ENCODE measurements at regions not wholly inside any gene's neighbourhood (a gene's known extent, or its start where the extent isn't known, plus 50 kb on each side); places are given as distances from the start of the nearest gene placed in this dataset.

- DNase-seq, result no peak
Measured at GRCh38 chr2:147097747-147098146, 747.1 kb upstream of the ACVR2A start.

GRCh38 chr2:147096671-147097070, 748.2 kb upstream of the ACVR2A start:
- DNase-seq, result no peak

DNA sequence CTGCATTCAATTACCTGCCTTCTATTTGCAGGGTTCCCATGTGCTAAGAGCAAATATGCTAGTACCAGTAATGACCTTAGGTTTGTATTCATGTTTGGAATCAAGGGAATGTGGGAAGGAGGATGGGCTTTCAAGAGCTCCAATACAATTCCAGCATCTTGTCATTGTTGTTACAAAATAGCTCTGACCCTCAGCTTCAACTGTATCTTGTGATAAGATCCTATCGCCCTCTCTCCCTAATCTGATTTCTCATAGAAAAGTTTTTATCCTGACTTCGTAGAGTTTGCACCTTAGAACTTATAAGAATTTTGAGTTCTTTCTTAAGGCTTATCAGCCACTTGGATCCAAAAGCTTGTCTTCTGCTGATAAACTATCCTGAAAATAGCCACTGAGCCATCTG, 749.5 kb upstream of the ACVR2A start:
- DNase-seq, result no peak

- DNase-seq, result no peak
Measured at GRCh38 chr2:147094077-147094476, 750.8 kb upstream of the ACVR2A start.

- DNase-seq, result no peak
Measured at GRCh38 chr2:147092266-147092665, 752.6 kb upstream of the ACVR2A start.

DNA sequence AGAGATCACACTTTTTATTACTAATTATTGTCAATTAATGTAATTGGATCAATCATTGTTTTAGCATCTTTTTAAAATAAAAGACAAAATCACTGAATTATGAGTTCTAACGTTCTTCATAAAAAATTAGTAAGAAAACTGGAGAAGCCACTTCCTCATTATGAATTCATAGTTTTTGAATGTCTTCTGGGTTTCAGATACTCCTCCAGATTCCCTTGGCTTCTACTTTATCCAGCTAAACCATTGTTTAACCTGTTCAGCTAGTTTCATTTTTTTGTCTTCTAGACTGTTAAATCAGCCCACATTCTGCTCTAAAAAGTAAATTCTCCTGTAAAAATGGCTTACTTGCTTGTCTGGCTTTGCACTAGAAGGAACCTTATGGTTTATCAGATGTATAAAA, 753.4 kb upstream of the ACVR2A start:
- DNase-seq, result no peak

DNA sequence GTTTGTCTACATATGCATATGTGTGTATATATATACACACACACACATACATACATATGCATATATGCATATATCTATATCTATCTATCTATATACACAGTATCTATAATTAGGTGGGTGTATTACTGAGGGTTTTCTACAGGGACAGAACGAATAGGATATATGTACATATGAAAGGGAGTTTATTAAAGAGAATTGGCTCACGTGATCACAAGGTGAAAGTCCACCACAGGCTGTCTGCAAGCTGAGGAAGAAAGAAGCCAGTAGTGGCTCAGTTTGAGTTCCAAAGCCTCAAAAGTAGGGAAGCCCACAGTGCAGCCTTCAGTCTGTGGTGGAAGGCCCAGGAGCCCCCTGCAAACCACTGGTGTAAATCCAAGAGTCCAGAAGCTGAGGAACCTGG, 756.0 kb upstream of the ACVR2A start:
- DNase-seq, result no peak

DNA sequence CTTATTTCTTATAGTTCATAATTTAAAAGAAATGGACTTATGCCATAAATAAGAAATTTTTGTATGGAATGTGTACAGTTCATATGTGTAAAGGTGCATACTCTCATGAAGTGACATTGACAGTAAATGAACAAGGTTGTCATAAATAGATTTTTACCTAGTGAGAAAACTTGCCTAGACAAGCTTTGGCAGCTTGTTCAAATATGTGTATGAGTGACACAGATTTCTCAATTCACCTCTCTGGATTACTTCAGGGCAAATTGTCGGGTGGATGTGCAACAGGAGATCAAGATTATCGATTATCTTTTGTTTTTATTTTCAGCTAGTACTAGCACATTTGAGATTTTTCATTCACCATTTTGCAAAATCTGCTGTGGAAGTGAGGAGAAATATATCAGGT, 758.1 kb upstream of the ACVR2A start:
- no peak for DNase-seq

GRCh38 chr2:147083664-147084063, 761.2 kb upstream of the ACVR2A start:
- no peak for DNase-seq

DNA sequence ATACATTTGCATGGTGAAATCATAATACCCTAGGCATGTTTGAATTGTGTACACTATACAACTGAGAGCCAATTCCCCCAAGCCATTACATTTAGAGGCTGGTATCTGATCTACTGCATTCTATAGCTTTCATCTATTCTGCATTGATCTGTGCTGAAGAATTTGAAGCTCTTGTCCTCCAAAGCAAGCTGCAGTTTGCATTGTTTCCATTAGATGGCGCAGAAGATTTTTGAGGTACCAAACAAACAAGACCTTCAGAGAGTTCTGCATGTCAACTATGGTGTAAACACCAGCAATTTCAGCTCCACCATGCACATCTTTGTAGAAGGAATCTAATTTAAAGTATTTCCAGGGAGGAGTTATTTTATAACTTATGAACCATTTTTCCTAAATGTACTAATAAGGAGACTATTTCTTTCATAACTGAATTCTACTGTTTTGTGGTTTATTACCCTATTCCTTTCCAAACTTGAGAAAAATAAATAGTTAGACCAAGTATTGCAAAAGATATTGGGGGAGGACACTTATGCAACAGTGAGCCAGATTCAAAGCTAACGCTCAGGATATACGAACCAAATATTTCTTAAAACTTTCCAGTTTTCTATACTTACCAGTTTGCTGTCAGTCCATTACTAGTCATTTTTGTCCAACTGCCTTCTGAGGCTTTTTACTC, 761.8 kb upstream of the ACVR2A start:
- no peak for DNase-seq

DNA sequence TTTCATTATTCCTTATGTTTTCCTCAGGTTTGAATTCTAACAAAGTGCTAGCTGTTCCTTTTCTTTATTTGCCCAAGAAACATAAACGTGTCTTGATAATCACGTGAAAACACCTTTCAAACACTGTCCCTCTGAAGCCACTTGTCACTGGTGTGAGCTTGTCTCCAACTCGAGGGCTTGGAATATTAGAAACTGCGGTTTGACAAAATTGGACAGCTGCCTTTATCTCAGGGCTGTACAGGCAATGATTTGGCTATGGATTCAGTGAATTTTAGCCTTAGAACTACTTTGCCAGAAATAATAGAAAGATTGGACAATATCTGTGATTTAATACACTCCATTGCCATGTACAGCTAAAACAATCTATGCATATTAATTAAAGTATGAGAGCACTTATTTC, 763.0 kb upstream of the ACVR2A start:
- no peak for DNase-seq

DNA sequence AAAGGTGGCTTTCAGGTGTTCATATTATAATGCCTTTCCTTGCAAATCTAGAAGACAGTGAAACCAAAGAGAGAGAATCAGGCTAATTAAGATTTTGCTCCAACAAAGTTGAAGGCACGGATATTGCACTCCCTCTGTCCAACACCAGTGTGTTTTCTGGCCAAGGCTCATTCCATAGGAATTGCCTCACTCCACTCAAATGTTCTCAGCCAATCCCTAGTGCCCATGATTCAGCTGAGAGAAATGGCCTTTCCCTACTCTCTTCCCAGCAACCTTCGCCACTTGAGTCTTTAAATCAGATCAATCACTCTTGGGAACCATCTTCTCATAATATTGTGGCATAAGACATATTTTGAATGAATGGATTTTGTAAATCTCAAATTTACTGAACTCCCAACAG, 768.2 kb upstream of the ACVR2A start:
- no peak for DNase-seq

DNA sequence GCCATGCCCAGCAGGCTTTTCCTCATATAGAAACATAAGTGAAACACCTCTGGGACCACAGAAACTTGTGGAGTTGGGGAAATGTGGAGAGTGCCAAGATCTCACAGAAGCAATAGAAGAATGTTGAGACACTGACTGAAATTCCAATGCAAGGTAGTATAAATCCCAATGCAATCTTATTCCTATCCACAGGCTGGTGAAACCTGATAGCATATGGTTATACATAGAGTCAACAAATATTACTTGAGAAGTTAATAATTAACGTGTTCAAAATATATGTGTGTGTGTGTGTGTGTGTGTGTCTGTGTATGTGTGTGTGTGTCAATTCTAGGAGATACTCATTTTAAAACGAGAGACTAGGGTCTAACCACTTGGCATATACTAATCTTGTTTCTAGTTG, 776.8 kb upstream of the ACVR2A start:
- DNase-seq, result no peak

- no peak for DNase-seq
Measured at GRCh38 chr2:147067136-147067535, 777.7 kb upstream of the ACVR2A start.

- DNase-seq, result no peak
Measured at GRCh38 chr2:147062073-147062472, 782.8 kb upstream of the ACVR2A start.

DNA sequence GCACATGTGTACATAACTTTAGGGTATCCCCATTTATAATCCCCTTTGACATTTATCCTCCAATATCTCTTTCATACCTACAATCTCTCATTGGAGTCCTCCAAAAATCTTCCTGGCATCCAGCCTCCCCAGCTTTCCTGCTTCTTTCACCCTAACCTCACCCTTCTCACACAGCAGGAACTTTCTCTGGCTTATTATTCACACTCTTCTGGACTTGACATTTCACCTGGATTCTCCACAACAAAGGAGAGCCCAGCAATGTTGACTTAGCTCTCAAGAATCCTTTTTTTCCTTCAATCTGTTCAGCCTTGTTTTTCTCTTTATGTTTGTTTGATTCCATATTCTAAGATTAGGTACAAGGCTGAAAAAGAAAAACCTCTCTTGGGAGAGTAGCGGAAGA, 783.6 kb upstream of the ACVR2A start:
- DNase-seq, result no peak

DNA sequence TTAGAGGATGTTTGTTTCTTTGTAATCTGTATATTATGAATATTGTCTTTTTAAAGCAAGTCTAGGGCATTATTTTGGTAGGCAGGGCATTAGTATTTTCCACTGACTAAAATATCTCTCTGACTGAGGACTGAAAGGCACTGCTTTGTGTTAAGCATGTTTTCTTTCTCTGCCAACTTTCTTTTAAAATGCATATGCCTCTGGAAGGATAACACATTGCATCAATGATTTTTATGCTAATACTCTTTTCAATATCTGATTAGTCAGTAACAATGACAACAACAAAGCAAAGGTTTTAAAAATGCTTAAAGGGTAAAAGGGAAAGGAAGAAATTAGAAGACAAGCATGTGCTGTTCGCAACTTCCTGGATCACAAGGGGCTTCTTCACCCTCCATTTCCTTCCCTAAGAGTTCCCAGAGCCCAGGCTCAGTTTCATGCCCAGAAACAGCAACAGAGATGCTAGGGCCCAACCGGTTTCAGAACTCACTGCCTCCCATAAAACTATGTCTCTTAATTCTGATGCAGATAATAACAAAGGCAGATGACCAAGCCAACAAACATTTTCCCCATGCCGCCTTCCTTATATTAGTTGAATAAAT, 786.8 kb upstream of the ACVR2A start:
- DNase-seq, result no peak

- DNase-seq, result no peak
Measured at GRCh38 chr2:147051814-147052213, 793.0 kb upstream of the ACVR2A start.

GRCh38 chr2:147051248-147051647, 793.6 kb upstream of the ACVR2A start:
- no peak for DNase-seq

GRCh38 chr2:147049957-147050356, 794.9 kb upstream of the ACVR2A start:
- no peak for DNase-seq

DNA sequence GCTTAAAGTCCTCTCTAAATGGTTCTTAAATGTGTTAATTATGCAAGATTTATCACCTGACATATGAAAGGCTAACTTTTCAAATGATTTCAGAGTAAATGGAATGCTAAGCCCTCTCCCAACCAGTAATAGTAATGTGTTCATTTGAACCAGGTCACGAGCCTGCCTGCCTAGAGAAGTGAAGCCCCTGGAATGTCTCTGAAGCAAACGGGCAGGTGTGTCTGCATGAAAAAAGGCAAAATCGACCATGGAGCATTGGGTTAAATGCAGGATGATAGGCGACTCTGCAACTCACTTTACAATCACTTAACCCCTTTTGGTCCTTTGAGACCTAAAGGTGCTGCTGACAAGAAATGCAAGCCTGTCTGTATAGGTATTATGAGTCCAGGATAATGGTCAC, 798.4 kb upstream of the ACVR2A start:
- no peak for DNase-seq

DNA sequence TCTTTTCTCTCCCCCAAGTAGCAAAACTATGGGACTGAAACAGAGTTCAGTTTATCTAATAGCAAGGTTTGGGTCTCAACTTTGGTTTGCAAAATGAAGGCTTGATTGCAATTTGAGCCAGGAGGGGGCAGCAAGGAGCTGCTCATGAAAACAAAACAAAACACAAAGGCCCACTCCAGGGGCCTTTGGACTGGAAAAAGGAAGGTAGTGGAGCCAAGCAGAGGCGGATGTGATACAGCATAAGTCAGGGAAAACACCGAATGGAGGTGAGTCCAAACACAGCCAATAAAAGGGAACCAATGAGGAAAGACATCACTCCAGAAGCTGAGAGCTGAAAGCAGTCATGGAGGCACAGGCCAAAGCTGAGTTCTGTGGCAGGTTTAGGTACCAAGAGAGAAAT, 799.7 kb upstream of the ACVR2A start:
- no peak for DNase-seq

- DNase-seq, result no peak
Measured at GRCh38 chr2:147041121-147041494, 803.7 kb upstream of the ACVR2A start.

DNA sequence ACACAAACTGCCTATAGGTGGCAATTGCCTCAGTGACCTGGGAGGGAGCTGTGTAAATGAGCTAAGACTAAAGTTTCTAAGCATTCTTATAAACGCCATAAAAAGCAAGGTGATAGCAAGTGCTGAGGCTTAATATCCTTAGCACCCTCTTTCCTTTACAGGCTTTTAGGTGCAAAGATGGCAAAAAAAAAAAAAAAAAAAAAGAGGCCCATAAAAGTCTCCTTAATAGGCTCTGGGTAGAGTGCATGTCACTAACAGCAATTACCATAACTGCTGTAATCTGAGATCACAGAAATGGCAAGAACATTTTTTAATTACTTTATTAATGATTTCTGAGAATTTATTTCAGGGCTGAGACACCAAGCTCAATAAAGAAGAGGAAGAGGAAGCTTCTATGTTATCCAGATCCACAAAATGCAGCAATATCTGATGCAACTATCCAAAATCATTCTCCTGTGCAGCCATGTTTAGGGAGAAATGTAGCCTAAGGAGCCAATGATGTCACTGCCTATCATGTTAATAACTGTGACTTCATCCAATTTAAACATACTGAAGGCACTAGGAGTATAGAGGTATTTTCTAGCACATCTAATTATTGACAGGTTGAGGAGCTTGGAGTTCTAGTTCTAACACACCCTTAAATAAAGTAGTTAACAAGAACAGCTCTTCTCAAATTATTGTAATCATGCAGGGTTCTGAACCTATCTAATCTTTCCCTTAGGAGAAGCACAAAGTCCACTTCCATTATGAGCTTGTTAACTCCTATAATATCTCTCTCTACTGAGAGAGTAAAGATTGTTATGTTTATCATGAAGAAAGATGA, 804.3 kb upstream of the ACVR2A start:
- no peak for DNase-seq

All from NCI-H187 treated with DMSO at 0.1 percent for 48 hours (cell line).